NCI-H446 treated with DMSO at 0.1 percent for 48 hours (cell line): ENCODE measurements at regions not wholly inside any gene's neighbourhood (a gene's known extent, or its start where the extent isn't known, plus 50 kb on each side); places are given as distances from the start of the nearest gene placed in this dataset.
"Not testable (repeated sequence)": the region's sequence is repeated elsewhere in the genome, so short reads cannot be mapped to it uniquely, and the experiment has no call there.

ENCODE experiments used
- DNase-seq: peaks from one replicate; lab custom pipeline; 2025; lab: John Stamatoyannopoulos, UW

DNA sequence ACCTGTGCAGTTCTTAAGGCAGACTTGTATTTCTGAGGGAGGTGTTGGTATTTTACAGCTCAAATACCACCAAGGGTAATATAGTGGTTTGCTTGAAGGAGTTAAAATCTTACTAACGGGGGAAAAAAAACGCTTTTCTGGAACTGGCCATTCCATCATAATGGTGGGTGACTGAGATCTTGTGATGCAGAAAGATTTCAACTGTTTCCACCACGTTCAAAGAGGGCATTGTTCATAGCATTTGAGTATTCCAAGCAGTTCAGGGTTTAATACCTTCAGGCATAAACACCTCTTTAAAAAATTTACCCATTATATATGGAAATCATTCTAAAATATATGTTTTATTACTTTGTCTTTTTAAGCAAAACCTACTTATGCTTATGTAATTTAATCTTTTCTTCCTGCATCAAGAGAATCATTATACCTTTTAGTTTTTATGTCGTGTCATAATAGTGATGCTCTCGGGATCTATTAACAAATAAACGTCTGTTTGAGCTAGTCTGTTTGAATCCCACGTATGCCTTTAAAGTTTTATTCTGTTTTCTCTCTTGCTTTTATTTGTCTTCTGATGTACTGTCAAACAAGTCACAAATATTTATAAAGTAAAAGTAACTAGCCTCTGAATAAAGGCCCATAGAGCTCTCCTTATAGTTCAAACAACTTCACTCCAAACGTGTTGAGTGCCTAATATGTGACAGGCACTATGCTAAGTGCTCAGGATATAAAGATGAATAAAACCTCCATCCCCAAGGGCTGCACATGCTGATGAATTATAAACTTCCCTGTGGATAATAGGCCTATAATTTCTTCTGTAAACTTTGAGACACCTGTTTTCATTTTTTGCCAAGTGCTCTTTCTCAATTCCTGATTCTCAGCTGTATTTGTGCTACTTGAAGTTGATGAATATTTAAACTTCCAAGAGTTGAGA is 298.8 kb upstream of the FERMT1 start:
- DNase-seq: no peak

DNA sequence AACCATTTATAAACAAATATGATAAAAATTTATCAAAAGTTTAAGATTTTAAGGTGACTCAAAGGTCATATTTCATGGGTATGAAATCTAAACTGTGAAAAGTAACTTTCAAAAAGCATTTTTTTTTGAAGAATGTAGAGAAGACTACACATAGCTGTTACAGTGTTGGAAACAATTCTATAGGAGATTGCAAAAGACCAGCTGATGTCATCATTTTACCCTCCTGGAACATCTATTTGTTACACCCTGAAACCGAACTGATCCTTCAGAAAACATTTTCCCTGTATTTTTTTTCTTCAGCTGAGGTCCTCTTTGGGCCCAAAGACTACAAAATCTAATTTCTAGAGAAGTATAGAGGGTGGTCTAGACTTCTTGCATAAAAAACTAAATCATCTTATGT is 297.5 kb upstream of the FERMT1 start:
- no peak for DNase-seq

DNA sequence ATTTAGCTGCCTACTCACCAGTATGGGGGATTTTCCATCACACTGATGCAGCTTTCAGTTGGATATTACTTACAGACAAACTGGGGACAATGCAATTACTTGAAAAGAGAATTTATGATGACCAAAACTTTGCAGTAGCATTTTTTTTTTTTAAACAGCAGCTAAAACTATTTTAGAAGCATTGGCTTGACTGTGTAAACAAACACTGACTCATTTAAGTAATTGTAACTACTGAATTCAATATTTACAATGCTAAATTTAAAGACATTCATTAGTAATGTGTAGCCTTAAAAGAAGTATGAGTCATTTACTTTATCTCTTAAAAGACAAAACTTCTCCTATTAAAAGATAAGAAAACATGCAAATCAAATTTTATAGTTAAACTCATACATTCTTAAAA is 295.9 kb upstream of the FERMT1 start:
- no peak for DNase-seq

DNA sequence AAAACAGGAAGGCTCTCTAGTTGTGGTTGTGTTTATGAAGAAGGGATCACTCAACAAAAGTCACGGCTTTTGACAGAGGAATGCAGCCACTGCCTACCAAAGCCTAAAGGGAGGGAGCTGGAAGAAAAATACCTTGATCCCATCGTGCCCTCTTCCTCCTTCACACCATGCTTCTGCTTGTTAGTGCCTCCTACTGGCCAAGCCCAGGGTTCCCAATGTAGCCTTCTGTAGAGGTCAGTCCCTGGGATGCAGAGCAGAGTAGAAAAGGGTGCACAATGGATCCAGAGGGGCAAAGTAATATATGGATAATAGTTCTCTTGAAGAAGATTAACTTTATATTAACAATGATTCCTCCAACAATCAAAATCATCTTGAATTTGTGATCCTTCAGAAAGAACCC is 293.5 kb upstream of the FERMT1 start:
- DNase-seq: no peak

DNA sequence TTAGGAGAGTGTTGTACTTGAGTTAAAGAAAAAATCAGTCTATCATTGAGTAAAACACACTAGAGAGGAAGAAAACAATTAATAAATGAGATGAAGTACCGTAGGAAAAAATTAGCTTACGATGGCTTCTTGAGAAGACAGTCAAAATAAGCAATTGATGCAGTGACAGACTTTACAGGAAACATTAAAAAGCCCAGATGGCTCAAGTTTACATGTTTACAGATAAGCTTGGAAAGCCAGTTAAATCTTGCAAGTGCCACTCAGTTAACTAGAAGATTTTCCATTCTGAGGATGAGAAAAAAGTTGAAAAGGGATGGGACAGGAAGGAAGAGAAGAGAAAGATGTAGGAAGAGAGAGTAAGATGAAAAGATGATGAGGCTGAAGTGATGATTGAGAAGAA is 288.8 kb upstream of the FERMT1 start:
- DNase-seq: no peak

DNA sequence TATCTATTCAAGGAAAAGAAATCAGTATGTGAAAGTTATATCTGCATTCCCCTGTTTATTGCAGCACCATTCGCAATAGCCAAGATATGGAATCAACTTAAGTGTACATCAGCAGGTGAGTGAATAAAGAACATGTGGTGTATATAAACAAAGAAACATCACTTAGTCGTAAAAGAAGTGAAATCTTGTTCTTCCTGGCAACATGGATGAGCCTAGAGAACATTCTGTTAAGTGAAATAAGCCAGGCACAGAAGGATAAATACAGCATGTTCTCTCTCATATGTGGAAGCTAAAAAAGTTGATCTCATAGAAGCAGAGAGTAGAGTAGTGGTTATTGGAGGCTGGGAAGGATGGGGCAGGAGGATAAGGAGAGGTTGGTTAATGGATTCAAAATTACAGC is 287.9 kb upstream of the FERMT1 start:
- no peak for DNase-seq

DNA sequence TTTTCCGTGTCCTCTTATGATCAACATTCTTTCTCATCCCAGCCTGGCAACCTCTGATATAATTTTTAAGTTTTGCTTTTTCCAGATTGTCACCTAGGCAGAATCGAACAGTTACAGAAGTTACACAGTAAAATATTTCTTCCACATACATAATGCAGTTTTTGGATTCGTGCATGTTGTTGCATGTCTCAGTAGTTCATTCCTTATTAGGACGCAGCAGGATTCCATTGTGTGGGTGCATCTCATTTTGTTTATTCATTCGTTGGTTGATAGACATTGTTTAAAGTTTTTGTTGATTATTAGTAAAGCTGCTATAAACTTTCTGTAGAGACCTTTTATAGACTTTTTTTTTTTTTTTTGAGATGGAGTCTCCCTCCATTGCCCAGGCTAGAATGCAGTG is 284.3 kb upstream of the FERMT1 start:
- DNase-seq: no peak

DNA sequence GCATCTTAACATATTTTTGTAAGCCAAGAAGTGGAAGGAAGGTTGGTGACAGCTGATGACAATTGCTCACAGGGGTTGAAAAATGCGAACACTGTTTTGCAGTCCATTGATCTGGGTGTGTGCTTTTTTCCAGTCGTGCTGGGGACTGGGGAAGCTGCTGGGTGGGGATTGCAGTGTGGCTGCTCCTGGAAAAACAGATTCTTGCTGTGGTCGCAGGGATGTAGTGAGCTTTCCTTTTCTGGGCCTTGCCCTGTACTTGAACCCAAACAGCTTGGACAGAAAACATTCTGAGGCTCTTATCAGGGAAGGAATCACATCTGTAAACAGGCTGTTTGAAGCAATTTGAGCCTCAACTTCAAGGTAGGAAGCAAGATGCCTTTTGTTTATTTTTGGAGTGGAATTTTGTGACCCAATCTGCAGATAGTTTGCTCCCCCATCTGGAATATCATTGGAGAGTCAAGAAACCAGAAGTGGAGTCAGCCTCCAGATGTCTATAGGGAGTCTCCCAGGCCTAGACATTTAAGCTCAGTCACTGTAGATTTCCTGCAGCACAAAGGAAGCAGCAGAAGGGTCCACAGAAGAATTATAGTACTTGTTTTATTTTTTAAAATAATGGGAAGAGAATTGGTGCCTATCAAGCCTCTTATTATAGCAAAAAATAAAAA is 279.2 kb upstream of the FERMT1 start:
- no peak for DNase-seq

DNA sequence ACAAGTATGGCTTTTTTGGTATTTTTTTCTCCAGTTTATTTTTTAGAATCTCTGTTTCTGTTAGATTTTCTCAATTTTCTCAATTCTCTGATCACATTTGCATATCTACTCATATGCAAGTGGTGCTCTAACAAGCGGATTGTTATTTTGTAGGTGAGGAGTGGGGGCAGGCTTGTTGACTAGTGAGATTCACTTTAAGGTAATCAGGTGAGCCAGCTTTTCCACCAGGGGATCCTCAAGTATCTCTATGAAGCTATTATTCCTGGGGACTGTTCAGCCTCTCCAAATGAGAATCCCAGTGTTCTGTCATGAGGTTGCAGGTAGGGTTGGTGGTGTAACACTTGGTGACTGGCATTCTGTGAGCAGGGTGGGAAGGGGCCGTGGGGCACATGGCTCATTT is 274.3 kb upstream of the FERMT1 start:
- no peak for DNase-seq

DNA sequence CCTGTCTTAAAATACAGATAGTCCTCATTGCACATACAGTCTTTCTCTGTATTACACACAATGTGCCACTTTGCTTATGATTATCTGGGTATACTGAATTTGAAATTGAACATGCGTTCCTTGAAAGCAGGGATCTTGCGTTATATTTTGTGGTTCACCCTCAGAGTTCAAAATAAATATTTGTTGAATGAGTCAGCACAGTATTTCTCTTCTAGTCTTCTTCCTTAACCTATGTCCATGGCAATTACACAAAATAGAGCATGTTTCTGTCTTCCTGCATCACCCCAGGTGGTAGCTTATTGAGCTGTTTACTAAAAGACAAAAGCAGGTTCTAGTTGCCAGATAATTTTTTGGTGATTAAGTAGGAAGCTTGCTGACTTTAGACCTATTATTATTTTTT is 272.9 kb upstream of the FERMT1 start:
- DNase-seq: no peak

DNA sequence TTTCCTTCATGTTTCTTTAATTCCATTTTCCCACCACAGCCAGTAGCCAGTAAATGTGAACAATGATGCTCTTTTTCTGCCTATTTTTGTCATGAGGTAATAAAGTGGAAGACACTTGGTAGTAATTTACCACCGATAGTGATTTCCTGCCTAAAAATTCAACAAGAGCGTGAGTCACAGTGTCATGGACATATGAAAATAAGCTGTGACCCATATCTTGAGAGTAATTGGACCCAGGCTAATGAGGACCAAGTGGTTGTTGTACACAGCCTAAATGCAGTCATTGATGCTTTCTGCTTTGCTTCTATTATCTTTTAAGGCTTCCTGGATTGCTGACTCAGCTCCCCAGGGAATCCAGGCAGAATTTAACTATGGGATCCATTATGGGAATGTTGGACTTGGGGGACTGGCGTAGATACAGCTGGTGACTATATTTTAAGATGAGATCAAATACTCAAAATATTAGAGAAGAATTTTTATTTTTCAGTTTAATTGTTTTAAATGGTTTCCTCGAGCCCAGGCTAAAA is 265.9 kb upstream of the FERMT1 start:
- no peak for DNase-seq

DNA sequence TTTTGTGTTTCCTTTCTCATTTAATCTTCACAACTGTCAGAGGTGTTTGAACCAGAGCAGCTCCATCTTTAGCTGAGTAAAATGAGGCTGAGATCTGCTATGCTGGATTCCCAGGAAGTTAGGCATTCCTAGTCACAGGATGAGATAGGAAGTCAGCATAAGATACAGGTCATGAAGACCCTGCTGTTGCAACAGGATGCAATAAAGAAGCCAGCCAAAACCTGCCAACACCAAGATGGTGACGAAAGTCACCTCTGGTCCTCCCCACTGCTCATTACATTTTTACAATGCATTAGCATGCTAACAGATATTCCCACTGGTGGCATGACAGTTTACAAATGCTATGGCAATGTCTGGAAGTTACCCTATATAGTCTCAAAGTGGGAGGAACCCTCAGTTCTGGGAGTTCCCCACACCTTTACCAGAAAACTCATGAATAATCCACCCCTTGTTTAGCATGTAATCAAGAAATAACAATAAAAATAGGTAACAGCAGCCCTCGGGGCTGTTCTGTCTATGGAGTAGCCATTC is 262.2 kb upstream of the FERMT1 start:
- DNase-seq: no peak

DNA sequence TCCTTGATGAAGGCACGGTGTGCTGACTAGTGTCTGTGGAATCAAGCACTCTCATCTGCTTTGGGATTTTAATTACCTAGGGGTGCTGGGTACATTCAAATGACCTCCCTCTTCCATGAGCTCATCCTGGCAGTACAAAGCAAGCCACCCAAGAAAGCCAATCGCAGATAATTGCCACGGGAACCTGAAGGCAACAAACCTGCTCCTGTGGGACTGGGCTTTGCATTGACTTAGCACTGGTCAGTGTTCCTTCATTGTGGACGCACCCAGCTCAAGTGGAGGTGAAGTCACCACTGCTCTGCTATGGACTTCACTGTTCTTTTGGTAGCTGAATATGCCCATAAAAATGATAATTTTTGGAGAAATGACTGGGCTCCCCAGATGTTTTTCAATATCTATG is 261.6 kb upstream of the FERMT1 start:
- DNase-seq: no peak

DNA sequence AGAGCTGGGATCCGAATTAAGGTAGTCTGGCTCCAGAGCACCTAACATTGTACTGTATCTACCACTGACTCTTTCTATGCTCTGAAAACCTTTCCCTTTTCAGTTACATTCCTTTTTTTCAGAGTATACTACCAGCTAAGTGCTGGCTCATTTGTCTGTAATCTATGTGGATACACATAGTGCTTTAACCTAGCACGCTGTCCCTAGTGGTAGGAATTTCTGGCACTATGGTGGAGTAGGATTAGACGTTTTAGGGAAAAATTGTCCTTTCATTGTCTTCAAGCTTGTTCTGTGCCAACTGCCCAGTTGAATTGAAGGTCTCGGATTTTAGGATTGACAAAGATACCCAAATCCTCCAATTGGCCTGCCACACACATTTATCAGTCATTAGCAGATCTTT is 259.1 kb upstream of the FERMT1 start:
- DNase-seq: no peak

DNA sequence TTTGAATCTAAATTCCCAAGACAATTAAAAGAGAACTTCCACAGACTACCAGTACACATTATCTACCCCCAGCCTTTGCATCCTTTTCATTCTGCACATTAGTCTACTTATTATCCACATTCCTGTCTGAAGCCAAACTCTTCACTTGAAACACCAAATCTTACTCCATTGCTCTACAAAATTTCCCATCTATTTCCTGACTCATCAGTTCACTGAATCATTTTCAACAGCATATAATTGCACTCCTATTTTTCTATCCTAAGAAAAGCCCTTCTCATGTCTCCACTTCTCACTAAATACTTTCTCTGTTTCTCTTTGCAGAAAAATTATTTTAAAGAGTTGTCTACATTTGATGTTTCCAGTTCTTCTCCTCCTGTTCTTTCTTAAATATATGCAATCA is 239.4 kb upstream of the FERMT1 start:
- no peak for DNase-seq

DNA sequence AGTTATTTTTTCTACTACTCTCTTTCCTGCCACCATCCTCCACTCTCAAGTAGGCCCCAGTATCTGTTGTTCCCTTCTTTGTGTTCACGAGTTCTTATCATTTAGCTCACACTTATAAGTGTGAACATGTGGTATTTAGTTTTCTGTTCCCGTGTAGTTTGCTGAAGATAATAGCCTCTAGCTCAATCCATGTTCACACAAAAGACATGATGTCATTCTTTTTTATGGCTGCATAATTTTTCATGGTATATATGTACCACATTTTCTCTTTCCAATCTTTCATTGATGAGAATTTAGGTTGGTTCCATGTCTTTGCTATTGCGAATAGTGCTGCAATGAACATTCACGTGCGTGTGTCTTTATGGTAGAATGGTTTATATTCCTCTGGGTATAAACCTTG is 237.9 kb upstream of the FERMT1 start:
- no peak for DNase-seq

DNA sequence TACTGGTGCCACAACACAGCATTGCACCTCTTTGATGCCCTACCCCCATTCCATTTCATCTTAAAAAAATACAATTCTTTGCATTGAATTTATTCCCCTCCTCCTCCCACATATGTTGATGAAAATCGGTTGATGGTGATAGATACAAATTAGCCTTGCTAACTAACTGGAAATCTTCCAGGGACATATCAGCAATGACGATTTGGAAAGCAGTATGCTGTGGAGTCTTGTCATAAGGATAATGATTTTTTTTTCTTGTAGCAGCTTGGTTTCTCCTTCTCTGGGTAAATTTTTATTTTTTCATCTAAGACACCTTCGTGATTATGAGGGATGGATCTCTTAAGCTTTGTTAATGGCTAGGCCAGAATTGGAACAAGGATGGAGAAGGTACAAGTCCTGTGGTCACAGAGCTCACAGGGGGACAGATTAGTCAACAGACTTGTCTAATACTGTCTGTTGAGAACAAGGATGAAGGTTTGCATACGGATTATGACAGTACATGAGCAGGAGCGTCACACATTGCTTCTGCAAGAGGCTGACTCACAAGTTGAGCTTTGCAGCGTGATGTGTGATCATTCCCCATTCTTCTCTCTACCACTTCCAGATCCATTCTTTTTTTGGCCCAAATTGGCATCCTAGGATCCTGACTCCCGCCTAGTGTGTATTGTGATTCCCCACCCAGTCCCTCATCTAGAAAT is 233.1 kb upstream of the FERMT1 start:
- DNase-seq: no peak

DNA sequence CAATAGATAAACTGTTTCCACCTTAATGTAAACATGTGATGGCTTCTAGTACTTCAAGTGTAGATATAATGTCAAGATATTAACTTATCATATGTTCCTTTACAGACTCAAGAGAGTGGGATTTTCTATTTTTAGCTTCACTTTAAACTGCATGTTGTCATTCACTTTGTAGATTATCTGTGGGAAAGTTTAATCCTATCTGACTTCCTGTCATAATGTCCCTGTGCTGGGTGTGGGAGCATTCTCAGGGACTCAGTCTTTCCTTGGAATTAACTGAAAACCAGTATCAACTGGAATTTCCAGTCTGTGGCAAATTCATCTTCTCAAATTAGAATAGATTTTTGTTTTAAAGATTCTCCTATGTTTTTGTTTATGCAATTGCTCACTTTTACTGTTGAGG is 226.1 kb upstream of the FERMT1 start:
- no peak for DNase-seq

DNA sequence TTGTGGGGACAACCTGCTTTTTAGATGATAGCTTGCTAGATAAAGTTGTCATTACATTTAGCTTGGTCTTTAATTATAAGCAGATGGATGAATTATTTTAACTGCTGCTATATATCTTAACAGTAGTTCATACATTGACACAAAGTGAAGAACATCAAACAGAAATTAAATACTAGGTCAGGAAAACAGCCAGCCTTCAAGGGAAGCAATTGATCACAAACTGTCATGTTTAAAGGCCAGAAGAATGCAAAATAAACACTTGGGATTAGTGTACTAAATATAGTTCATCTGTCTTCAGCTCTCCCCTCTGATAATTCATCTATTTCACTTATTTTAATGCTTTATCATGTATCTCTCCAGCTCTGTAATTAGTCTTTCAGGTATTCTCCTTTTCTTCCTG is 225.1 kb upstream of the FERMT1 start:
- no peak for DNase-seq

DNA sequence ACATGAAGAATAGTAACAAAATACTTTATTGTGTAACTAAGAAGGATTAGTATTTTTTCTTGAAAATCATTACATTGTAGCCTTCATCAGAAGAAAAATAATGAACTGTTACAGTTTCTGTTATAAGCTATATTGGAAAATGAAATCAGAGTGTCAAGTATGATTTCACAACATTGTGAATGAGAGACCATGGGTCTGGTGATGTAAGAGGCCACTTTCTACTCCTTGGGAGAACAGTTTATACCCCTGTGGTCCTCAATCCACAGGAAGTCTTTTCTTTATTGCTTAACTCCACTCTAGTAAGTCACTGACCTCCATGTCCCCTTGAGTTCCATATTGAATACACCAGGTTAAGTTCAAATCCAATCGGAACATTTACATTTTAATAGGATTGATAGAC is 218.7 kb upstream of the FERMT1 start:
- no peak for DNase-seq

DNA sequence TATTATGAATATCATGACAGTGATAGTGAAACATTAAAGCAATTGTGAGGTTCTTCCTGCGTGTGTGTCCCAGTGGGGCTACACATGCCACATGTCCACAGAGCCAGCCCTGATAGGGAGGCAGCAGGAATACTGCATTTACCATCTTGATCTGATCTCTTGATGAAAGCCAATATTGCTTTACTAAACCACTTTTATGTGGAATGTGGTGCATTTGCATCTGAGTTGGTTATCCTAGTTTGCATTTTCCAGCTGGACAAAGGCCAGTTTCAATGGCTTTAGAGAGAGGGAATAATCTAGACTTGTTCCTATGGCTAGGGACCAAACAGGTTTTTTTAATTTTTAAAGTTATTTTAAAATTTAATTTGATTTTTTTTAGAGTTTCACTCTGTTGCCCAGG is 216.3 kb upstream of the FERMT1 start:
- DNase-seq: no peak

DNA sequence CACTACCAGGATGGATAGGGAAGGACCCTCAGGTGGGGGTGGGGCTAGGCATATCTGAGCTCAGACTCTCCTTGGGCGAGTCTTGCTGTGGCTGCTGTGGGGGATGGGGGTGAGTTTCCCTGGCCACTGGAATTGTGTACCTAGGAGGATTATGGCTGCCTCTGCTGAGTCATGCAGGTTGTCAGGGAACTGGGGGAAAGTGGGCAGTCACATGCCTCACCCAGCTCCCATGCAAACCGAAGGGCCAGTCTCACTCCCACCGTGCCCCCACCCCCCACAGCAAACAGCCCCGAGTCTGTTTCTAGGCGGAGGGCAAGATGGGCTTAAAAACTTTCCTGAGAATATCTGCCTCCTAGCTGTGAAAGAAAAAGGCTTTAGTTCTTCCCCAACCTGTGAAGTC is 210.3 kb upstream of the FERMT1 start:
- no peak for DNase-seq

DNA sequence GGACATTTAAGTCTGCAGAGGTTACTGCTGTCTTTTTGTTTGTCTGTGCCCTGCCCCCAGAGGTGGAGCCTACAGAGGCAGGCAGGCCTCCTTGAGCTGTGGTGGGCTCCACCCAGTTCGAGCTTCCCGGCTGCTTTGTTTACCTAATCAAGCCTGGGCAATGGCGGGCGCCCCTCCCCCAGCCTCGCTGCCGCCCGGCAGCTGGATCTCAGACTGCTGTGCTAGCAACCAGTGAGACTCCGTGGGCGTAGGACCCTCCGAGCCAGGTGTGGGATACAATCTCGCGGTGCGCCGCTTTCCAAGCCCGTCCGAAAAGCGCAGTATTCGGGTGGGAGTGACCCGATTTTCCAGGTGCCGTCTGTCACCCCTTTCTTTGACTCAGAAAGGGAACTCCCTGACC is 198.4 kb upstream of the FERMT1 start:
- DNase-seq: not testable (repeated sequence)
